Stomach (tissue), 8 donors: ENCODE measurements at regions not wholly inside any gene's neighbourhood (a gene's known extent, or its start where the extent isn't known, plus 50 kb on each side); places are given as distances from the start of the nearest gene placed in this dataset.
A peak's percentile ranks its signal among the peaks of the same experiment; 100 is the strongest.
"Not testable (repeated sequence)": the region's sequence is repeated elsewhere in the genome, so short reads cannot be mapped to it uniquely, and the experiment has no call there.

ENCODE experiments used
- DNase-seq, 2 donors: peaks; one replicate each; pipeline versions ENCODE4 v3.0.0 to v3.0.0-alpha.2; 2013 to 2019
- H3K27ac ChIP-seq, 5 donors: fragments of 200-600 bp in 4 of 5; sonication (generic) in 4 of 5; one replicate each; pipeline ENCODE4 v1.5.1; 2013 to 2019; ENCODE audit warnings: mild to moderate bottlenecking in 1 of 5, moderate library complexity in 1 of 5
- H3K27me3 ChIP-seq, 3 donors: fragments of 200-600 bp; sonication (generic); one replicate each; pipeline ENCODE4 v1.5.1; 2017 to 2019; ENCODE audit warnings: mixed run types in 1 of 3
- H3K36me3 ChIP-seq, 4 donors: fragments of 200-600 bp; sonication (generic); 1 replicate in 3 of 4; 2 replicates in 1 of 4; pipeline ENCODE4 v1.5.1; 2016 to 2019
- H3K4me1 ChIP-seq, 4 donors: fragments of 200-600 bp; sonication (generic); one replicate each; pipeline ENCODE4 v1.5.1; 2016 to 2019
- H3K4me3 ChIP-seq, 4 donors: fragments of 200-600 bp; sonication (generic) in 3 of 4; one replicate each; pipeline ENCODE4 v1.5.1; 2016 to 2019; ENCODE audit warnings: mild to moderate bottlenecking in 1 of 4
- H3K9me3 ChIP-seq, 4 donors: fragments of 200-600 bp; sonication (generic); one replicate each; pipeline ENCODE4 v1.5.1; 2016 to 2019
- EP300 ChIP-seq: sonication (generic); formaldehyde crosslinking; IDR thresholded peaks from one replicate; pipeline ENCODE4 v1.6.1; 2017; ENCODE audit warnings: antibody characterized with exemption
- POLR2A ChIP-seq, 4 donors: fragments of 450-650 bp; IDR thresholded peaks; one replicate each; pipeline ENCODE4 v1.6.1; 2016; ENCODE audit warnings: antibody characterized with exemption in 4 of 4, control low read depth in 2 of 4, mild to moderate bottlenecking in 1 of 4, moderate library complexity in 1 of 4
- POLR2AphosphoS5 ChIP-seq, 3 donors: sonication (generic); formaldehyde crosslinking; IDR thresholded peaks; one replicate each; pipeline ENCODE4 v1.6.1; 2016; ENCODE audit warnings: antibody characterized with exemption in 3 of 3
- WGBS, 5 donors: extraction: QIAGEN DNeasy Blood & Tissue Kit in 3 of 5; methylation state at CpG; one replicate each; pipeline versions ENCODE4 v1.1.5 to v1.1.7; 2013 to 2018; 5-methylcytosine and 5-hydroxymethylcytosine counted together
- intact Hi-C: fragments of 100-400 bp; cut with DNase I; formaldehyde crosslinking; loops from one replicate; pipeline ENCODE4 v1.15.1; 2023; ENCODE audit warnings: low total_unique reads
- TF ChIP-seq, protein P1 (sequence below), 7 experiments: fragments of 450-650 bp in 4 of 7; fragments of 200-600 bp in 3 of 7; sonication (generic) in 3 of 7; IDR thresholded peaks; one replicate each; pipeline ENCODE4 v1.5.1; 2016 to 2019; ENCODE audit warnings: antibody characterized with exemption in 7 of 7, control low read depth in 2 of 7, mild to moderate bottlenecking in 1 of 7
- donor health status: healthy with polysubstance abuse.
- donor health status: Bipolar disorder and iron deficiency.
- donor health status: healthy.

- TF ChIP-seq POLR2AphosphoS5 (IDR thresholded peaks at IDR 0.05) (peak in 2 of 3 donors; percentile 83 to 95), POLR2A (IDR thresholded peaks at IDR 0.05) (no peak)
- TF ChIP-seq, protein P1, sequence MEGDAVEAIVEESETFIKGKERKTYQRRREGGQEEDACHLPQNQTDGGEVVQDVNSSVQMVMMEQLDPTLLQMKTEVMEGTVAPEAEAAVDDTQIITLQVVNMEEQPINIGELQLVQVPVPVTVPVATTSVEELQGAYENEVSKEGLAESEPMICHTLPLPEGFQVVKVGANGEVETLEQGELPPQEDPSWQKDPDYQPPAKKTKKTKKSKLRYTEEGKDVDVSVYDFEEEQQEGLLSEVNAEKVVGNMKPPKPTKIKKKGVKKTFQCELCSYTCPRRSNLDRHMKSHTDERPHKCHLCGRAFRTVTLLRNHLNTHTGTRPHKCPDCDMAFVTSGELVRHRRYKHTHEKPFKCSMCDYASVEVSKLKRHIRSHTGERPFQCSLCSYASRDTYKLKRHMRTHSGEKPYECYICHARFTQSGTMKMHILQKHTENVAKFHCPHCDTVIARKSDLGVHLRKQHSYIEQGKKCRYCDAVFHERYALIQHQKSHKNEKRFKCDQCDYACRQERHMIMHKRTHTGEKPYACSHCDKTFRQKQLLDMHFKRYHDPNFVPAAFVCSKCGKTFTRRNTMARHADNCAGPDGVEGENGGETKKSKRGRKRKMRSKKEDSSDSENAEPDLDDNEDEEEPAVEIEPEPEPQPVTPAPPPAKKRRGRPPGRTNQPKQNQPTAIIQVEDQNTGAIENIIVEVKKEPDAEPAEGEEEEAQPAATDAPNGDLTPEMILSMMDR (IDR thresholded peaks at IDR 0.05) = no peak
- H3K36me3 ChIP-seq = no peaks in the 10 kb centered on the region
- DNase-seq = peak; percentile 86 to 94
- no peaks in the 10 kb centered on the region for H3K27me3 ChIP-seq
- peaks cover 0 to 3% (median under 1%) of the 10 kb centered on the region in 4 donors for H3K9me3 ChIP-seq
- intact Hi-C loops = no loop called here
- H3K4me1 ChIP-seq = peaks cover 12 to 29% (median 21%) of the 10 kb centered on the region in 4 donors
- WGBS, 5 donors = 23 to 30% (median 28%) methylated on average over 19 of the region's 19 CpGs
- H3K27ac ChIP-seq = peak overlapping the region; percentile 41 to 76 (median 52)
- no peak overlapping the region for H3K4me3 ChIP-seq
These were observed 191.6 kb upstream of the MSX2 start for GRCh38 chr5:174532455-174533453.

DNA sequence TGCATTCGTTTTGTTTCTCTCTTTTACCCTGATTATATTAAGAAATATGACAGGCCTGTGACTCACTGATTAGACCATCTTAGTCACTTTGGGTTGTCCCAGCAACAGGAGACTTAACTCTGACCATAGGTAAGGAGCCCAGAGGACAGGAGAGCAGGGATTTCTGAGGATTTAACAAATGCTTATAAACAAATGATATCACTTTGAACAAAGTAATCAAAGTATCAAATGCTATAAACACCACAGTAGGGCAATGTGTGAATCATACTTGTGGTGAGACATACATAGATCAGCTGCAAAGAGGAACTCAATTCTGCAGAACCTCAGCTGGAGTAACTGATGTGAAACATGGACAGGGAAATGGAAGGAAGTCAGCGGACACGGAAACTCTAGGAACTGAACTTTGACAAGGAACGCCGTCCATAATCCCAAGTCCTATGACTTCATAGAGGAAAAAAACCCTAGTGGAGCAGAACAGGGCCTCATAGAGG is 190.6 kb upstream of the MSX2 start:
- Histone ChIP-seq H3K4me1 (peaks cover 12 to 29% (median 21%) of the 10 kb centered on the region in 4 donors), H3K36me3 (no peaks in the 10 kb centered on the region), H3K9me3 (peaks cover 0 to 8% (median 2%) of the 10 kb centered on the region in 4 donors), H3K27ac (peak overlapping the region in 4 of 5 donors; percentile 29 to 76 (median 64)), H3K4me3 (no peak overlapping the region), H3K27me3 (no peaks in the 10 kb centered on the region)
- DNase-seq = peak in 1 of 2 donors; percentile 25
- TF ChIP-seq POLR2AphosphoS5 (IDR thresholded peaks at IDR 0.05) (peak in 1 of 3 donors; percentile 9), POLR2A (IDR thresholded peaks at IDR 0.05) (no peak), EP300 (no peak)
- TF ChIP-seq, protein P1 (IDR thresholded peaks at IDR 0.05) = no peak
- intact Hi-C loops = no loop called here
- 36 to 52% (median 45%) methylated on average over 5 of the region's 5 CpGs for WGBS, 5 donors

- Histone ChIP-seq H3K27me3 (no peaks in the 10 kb centered on the region), H3K4me1 (peaks cover 12 to 29% (median 21%) of the 10 kb centered on the region in 4 donors), H3K27ac (no peak overlapping the region), H3K36me3 (no peaks in the 10 kb centered on the region), H3K9me3 (peaks cover 0 to 8% (median 2%) of the 10 kb centered on the region in 4 donors), H3K4me3 (no peak overlapping the region)
- TF ChIP-seq POLR2A (IDR thresholded peaks at IDR 0.05) (no peak), POLR2AphosphoS5 (IDR thresholded peaks at IDR 0.05) (no peak), EP300 (no peak)
- TF ChIP-seq, protein P1 (IDR thresholded peaks at IDR 0.05) = no peak
- DNase-seq = no peak
- 53 to 75% (median 60%) methylated on average over 3 of the region's 3 CpGs for WGBS, 5 donors
- intact Hi-C loops = no loop called here
These were observed 188.7 kb upstream of the MSX2 start for GRCh38 chr5:174535669-174536068.

- H3K36me3 ChIP-seq, H3K9me3 ChIP-seq, H3K27me3 ChIP-seq, intact Hi-C loops, H3K4me1 ChIP-seq, H3K27ac ChIP-seq, H3K4me3 ChIP-seq, DNase-seq: not testable (repeated sequence)
- WGBS, 5 donors = 71 to 100% (median 98%) methylated on average over 2 to 4 of the region's 5 CpGs; no CpG with 5 or more reads in 1 of the 5 donors
These were observed 184.6 kb upstream of the MSX2 start for GRCh38 chr5:174539823-174540222.
